ENCODE measurements at regions not wholly inside any gene's neighbourhood (a gene's known extent, or its start where the extent isn't known, plus 50 kb on each side); places are given as distances from the start of the nearest gene placed in this dataset.

DNA sequence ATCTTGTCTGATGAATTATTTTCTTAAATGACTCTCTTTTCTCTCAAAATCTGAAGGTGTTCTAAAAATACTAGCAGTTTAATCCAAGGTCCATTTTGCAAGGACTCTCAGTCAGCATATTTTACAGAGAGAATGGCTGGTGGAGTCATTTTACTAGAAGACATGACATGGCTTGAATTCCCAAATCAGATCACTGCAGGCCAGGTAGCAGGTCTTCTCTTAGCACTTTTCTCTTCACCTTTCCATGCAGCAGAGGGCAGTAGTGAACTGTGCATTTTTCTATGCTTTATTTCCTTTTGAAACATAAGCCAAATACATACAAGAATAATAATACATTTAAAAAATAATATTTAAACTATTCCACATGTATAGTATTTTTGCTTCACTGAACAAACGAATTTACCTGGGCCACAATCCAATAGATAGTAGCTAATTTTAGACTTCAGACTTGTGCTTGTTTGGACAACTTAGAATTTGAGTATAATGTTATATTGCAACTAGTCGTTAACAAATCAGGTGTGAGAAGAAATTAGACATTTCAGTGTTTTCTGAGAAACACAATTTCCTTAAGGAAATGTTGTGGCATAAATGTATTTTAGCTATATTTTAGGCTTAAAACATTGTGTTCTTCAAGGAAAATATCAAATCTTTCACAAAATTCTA lies 289.4 kb upstream of the DAB2 start:
- DNase-seq (peak; percentile 51 to 84 (median 83)), ATAC-seq (ENCODE audit: insufficient read depth, low FRiP score) (peak; percentile 69)
- Histone ChIP-seq H3K9ac (ENCODE audit: insufficient read depth in 1 of 2, low read length in 2 of 2) (no peak overlapping the region), H3K36me3 (ENCODE audit: control insufficient read depth in 4 of 4, insufficient read depth in 4 of 4, low read length in 4 of 4) (no peaks in the 10 kb centered on the region), H3K27me3 (ENCODE audit: control insufficient read depth in 3 of 3, insufficient read depth in 3 of 3, low read length in 2 of 3) (no peaks in the 10 kb centered on the region), H3K4me1 (ENCODE audit: control insufficient read depth in 5 of 5, insufficient read depth in 5 of 5, low read length in 5 of 5) (peaks cover 0 to 12% (median 0%) of the 10 kb centered on the region in 5 donors), H3K4me3 (no peak overlapping the region), H3K9me3 (ENCODE audit: control insufficient read depth in 4 of 4, insufficient read depth in 3 of 4, low read length in 3 of 4) (no peaks in the 10 kb centered on the region), H3K27ac (ENCODE audit: low read depth in 1 of 2, low read length in 1 of 2) (no peak overlapping the region)
- 32 to 33% methylated on average over 2 of the region's 2 CpGs for WGBS, 2 donors
- TF ChIP-seq, protein P1, sequence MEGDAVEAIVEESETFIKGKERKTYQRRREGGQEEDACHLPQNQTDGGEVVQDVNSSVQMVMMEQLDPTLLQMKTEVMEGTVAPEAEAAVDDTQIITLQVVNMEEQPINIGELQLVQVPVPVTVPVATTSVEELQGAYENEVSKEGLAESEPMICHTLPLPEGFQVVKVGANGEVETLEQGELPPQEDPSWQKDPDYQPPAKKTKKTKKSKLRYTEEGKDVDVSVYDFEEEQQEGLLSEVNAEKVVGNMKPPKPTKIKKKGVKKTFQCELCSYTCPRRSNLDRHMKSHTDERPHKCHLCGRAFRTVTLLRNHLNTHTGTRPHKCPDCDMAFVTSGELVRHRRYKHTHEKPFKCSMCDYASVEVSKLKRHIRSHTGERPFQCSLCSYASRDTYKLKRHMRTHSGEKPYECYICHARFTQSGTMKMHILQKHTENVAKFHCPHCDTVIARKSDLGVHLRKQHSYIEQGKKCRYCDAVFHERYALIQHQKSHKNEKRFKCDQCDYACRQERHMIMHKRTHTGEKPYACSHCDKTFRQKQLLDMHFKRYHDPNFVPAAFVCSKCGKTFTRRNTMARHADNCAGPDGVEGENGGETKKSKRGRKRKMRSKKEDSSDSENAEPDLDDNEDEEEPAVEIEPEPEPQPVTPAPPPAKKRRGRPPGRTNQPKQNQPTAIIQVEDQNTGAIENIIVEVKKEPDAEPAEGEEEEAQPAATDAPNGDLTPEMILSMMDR (IDR thresholded peaks at IDR 0.05; ENCODE audit: control extremely low read depth, extremely low read depth): peak; percentile 30

DNA sequence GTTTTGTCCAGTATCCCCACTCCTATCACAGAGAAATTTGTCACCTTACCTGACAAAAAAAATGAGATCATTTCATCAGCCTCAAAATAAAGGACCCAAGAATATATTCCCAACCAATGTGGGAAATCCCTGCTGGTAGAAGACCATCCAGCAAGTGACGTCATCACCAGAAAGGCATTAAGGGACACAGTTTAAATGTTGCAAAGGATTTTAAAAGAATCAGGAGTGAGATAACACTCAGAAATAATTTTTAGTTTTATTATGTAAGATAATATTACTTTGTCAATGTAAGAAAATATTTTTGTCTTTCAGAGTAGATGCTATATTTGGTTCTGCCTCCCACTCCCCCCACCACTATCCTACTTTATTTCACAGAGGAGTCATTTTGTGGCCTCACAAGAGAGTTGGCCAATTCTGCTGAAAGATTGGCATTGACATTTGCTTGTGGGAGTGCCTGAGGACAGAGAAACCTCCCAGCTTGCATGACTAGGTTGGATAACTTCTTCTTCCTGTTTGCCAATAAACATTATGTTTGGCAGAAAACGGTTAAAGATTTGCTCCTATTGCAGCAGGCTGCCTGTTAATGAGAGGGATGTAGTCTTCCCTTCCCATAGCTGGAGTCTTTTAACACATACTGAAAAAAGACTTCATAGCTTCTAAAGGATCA lies 288.6 kb upstream of the DAB2 start:
- peak; percentile 47 for ATAC-seq (ENCODE audit: insufficient read depth, low FRiP score)

DNA sequence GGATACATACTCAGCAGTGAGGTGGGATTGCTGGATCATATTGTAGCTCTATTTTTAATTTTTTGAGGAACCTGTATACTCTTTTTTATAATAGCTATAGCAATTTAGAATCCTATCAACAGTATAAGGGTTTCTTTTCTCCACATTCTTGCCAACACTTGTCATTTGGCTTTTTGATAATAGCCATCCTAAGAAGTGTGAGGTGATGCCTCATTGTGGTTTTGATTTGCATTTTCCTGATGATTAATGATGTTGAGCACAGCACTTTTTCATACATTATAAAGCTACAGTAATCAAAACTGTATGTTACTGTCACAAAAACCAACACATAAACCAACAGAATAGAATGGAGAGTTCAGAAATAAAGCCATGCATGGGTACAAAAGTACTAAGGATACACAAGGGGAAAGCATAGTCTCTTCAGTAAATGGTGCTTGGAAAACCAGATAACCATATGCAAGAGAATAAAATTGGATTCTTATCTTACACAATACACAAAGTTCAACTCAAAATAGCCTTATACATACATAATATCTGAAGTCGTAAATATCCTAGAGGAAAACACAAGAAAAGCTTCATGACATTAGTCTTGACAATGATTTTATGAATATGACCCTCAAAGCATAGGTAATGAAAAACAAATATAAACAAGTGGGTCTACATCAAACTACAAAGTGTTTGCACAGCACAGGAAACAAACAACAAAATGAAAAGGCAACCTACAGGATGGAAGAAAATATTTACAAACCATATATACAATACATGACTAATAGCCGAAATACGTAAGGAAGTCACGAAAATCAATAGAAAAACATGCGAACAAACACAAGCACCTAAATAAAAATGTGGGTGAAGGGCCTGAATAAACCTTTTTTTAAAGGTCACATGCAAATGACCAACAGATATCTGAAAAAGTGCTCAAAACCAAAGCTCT lies 287.8 kb upstream of the DAB2 start:
- no peaks in the 10 kb centered on the region for H3K9me3 ChIP-seq (ENCODE audit: control insufficient read depth in 4 of 4, insufficient read depth in 3 of 4, low read length in 3 of 4)
- ATAC-seq (ENCODE audit: insufficient read depth, low FRiP score) (no peak), DNase-seq (no peak)
- TF ChIP-seq, protein P1 (IDR thresholded peaks at IDR 0.05; ENCODE audit: control extremely low read depth, extremely low read depth): no peak
- H3K27me3 ChIP-seq (ENCODE audit: control insufficient read depth in 3 of 3, insufficient read depth in 3 of 3, low read length in 2 of 3): no peaks in the 10 kb centered on the region
- no peak overlapping the region for H3K9ac ChIP-seq (ENCODE audit: insufficient read depth in 1 of 2, low read length in 2 of 2)
- H3K27ac ChIP-seq (ENCODE audit: low read depth in 1 of 2, low read length in 1 of 2): no peak overlapping the region
- peaks cover 0 to 12% (median 0%) of the 10 kb centered on the region in 5 donors for H3K4me1 ChIP-seq (ENCODE audit: control insufficient read depth in 5 of 5, insufficient read depth in 5 of 5, low read length in 5 of 5)
- H3K36me3 ChIP-seq (ENCODE audit: control insufficient read depth in 4 of 4, insufficient read depth in 4 of 4, low read length in 4 of 4): no peaks in the 10 kb centered on the region
- WGBS, 2 donors: 82 to 88% methylated on average over 5 of the region's 5 CpGs
- H3K4me3 ChIP-seq: no peak overlapping the region

More for the DNA sequence above, 288.6 kb upstream of the DAB2 start:
- Histone ChIP-seq H3K4me1 (ENCODE audit: control insufficient read depth in 5 of 5, insufficient read depth in 5 of 5, low read length in 5 of 5) (peaks cover 0 to 12% (median 0%) of the 10 kb centered on the region in 5 donors), H3K27ac (ENCODE audit: low read depth in 1 of 2, low read length in 1 of 2) (no peak overlapping the region), H3K36me3 (ENCODE audit: control insufficient read depth in 4 of 4, insufficient read depth in 4 of 4, low read length in 4 of 4) (no peaks in the 10 kb centered on the region), H3K4me3 (no peak overlapping the region), H3K9ac (ENCODE audit: insufficient read depth in 1 of 2, low read length in 2 of 2) (no peak overlapping the region), H3K27me3 (ENCODE audit: control insufficient read depth in 3 of 3, insufficient read depth in 3 of 3, low read length in 2 of 3) (no peaks in the 10 kb centered on the region), H3K9me3 (ENCODE audit: control insufficient read depth in 4 of 4, insufficient read depth in 3 of 4, low read length in 3 of 4) (no peaks in the 10 kb centered on the region)
- 38 to 44% methylated on average over 2 of the region's 2 CpGs for WGBS, 2 donors
- peak; percentile 14 to 68 (median 38) for DNase-seq
- TF ChIP-seq, protein P1 (IDR thresholded peaks at IDR 0.05; ENCODE audit: control extremely low read depth, extremely low read depth): no peak
